Osteocyte (in vitro differentiated cells): ENCODE measurements at regions not wholly inside any gene's neighbourhood (a gene's known extent, or its start where the extent isn't known, plus 50 kb on each side); places are given as distances from the start of the nearest gene placed in this dataset.

Experiments
- DNase-seq: peaks from one replicate; pipeline ENCODE4 v3.0.0; 2021; ENCODE audit warnings: mixed read lengths; ENCODE audit not compliant: unreplicated experiment; ENCODE audit errors: extremely low spot score
- H3K27ac Mint-ChIP-seq: one replicate; pipeline ENCODE4 v1.8.0; 2021; ENCODE audit warnings: mild to moderate bottlenecking, mixed read lengths; ENCODE audit not compliant: unreplicated experiment
- H3K27me3 Mint-ChIP-seq: one replicate; pipeline ENCODE4 v1.8.0; 2021; ENCODE audit warnings: mixed read lengths; ENCODE audit not compliant: unreplicated experiment
- H3K36me3 Mint-ChIP-seq: one replicate; pipeline ENCODE4 v1.8.0; 2021; ENCODE audit warnings: mixed read lengths; ENCODE audit not compliant: unreplicated experiment
- H3K4me1 Mint-ChIP-seq: one replicate; pipeline ENCODE4 v1.8.0; 2021; ENCODE audit warnings: mixed read lengths; ENCODE audit not compliant: unreplicated experiment
- H3K4me3 Mint-ChIP-seq: one replicate; pipeline ENCODE4 v1.8.0; 2021; ENCODE audit warnings: mild to moderate bottlenecking, moderate library complexity, mixed read lengths; ENCODE audit not compliant: unreplicated experiment
- H3K9me3 Mint-ChIP-seq: one replicate; pipeline ENCODE4 v1.8.0; 2021; ENCODE audit warnings: mixed read lengths; ENCODE audit not compliant: unreplicated experiment
- CTCF ChIP-seq: fragments of 200-600 bp; sonication (generic); IDR thresholded peaks from 2 replicates; pipeline ENCODE4 v1.5.0; 2021; ENCODE audit warnings: antibody characterized with exemption, mild to moderate bottlenecking, moderate library complexity

GRCh38 chr12:105977652-105978051 is 161.1 kb downstream of the NUAK1 start:
- no peaks in the 10 kb centered on the region for H3K9me3 Mint-ChIP-seq
- H3K36me3 Mint-ChIP-seq, result no peaks in the 10 kb centered on the region
- peaks cover 9% of the 10 kb centered on the region for H3K4me1 Mint-ChIP-seq
- no peak overlapping the region for H3K4me3 Mint-ChIP-seq
- no peak for DNase-seq
- TF ChIP-seq CTCF, result no peak
- no peak overlapping the region for H3K27ac Mint-ChIP-seq
- no peaks in the 10 kb centered on the region for H3K27me3 Mint-ChIP-seq

GRCh38 chr12:105978276-105978675 is 160.5 kb downstream of the NUAK1 start:
- no peak for TF ChIP-seq CTCF
- no peak overlapping the region for H3K27ac Mint-ChIP-seq
- DNase-seq, result no peak
- H3K4me1 Mint-ChIP-seq, result peaks cover 11% of the 10 kb centered on the region
- no peaks in the 10 kb centered on the region for H3K27me3 Mint-ChIP-seq
- no peaks in the 10 kb centered on the region for H3K9me3 Mint-ChIP-seq
- no peak overlapping the region for H3K4me3 Mint-ChIP-seq
- H3K36me3 Mint-ChIP-seq, result no peaks in the 10 kb centered on the region

GRCh38 chr12:105978686-105979085 is 160.1 kb downstream of the NUAK1 start:
- no peak for DNase-seq
- Mint-ChIP-seq H3K9me3 (no peaks in the 10 kb centered on the region), H3K4me3 (no peak overlapping the region), H3K4me1 (peaks cover 15% of the 10 kb centered on the region), H3K27me3 (no peaks in the 10 kb centered on the region), H3K36me3 (no peaks in the 10 kb centered on the region), H3K27ac (no peak overlapping the region)
- TF ChIP-seq CTCF, result no peak

- DNase-seq, result no peak
- no peaks in the 10 kb centered on the region for H3K36me3 Mint-ChIP-seq
- H3K27ac Mint-ChIP-seq, result no peak overlapping the region
- no peaks in the 10 kb centered on the region for H3K27me3 Mint-ChIP-seq
- H3K4me1 Mint-ChIP-seq, result peaks cover 19% of the 10 kb centered on the region
- no peak overlapping the region for H3K4me3 Mint-ChIP-seq
- H3K9me3 Mint-ChIP-seq, result no peaks in the 10 kb centered on the region
- TF ChIP-seq CTCF, result no peak
Measured at GRCh38 chr12:105980085-105980484, 158.7 kb downstream of the NUAK1 start.

GRCh38 chr12:105980533-105980932 is 158.2 kb downstream of the NUAK1 start:
- no peak for TF ChIP-seq CTCF
- H3K27ac Mint-ChIP-seq, result no peak overlapping the region
- no peaks in the 10 kb centered on the region for H3K27me3 Mint-ChIP-seq
- H3K4me1 Mint-ChIP-seq, result peaks cover 19% of the 10 kb centered on the region
- H3K36me3 Mint-ChIP-seq, result no peaks in the 10 kb centered on the region
- H3K9me3 Mint-ChIP-seq, result no peaks in the 10 kb centered on the region
- DNase-seq, result no peak
- no peak overlapping the region for H3K4me3 Mint-ChIP-seq
